ENCODE measurements at regions not wholly inside any gene's neighbourhood (a gene's known extent, or its start where the extent isn't known, plus 50 kb on each side); places are given as distances from the start of the nearest gene placed in this dataset.

DNA sequence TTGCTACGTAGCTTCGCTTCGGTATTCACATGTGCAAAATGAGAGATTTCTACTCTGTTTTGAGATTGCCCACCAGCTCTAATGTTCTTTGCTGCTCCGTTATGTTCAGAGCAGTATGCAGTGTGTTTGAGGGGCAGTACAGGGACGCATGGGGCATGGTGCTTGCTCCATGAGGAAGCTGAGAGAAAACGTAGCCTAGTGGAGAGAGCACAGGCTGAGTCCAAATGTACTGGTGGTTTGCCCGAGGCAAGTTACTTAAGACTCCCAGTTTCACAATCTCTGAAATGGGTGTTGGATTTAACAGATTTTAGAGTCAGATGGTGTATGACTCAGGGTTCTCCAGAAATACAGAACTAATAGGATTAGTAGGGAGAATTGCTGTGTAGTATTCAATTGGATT is 310.5 kb downstream of the ETNK1 start:
- no peak overlapping the region for H3K4me3 ChIP-seq (ENCODE audit: low read length)
- H2AFZ ChIP-seq (ENCODE audit: low read depth, low read length): no peak overlapping the region

DNA sequence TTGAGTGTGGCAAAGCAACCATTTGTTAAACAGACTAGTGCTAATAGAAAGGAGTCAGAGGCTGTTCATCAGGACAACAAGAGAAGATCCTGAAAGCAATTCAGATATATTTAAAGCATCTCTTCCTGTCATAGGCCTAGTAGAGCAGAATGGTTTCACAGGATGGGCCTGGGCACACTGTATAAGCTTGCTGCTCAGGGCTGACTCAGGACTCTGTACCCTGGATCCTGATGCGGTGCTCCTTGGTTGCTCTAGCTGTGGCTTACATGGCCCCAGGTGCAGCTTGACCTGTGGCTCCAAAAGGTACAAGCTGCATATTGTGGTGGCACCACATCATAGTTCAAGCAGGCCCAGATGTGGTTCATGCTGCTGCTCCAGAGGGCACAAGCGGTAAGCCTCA is 313.4 kb downstream of the ETNK1 start:
- Histone ChIP-seq H3K9me3 (ENCODE audit: low read length) (no peaks in the 10 kb centered on the region), H3K36me3 (ENCODE audit: insufficient read depth, low read length) (no peaks in the 10 kb centered on the region), H3F3A (ENCODE audit: insufficient read depth, low read length, poor library complexity, severe bottlenecking) (no peaks in the 10 kb centered on the region), H3K9me2 (ENCODE audit: insufficient read depth, low read length) (no peaks in the 10 kb centered on the region), H2AFZ (ENCODE audit: low read depth, low read length) (no peak overlapping the region), H4K20me1 (ENCODE audit: insufficient read depth) (no peaks in the 10 kb centered on the region), H3K27me3 (ENCODE audit: insufficient read depth, low read depth, low read length) (no peaks in the 10 kb centered on the region), H3K4me3 (ENCODE audit: low read length) (no peak overlapping the region), H3K27ac (ENCODE audit: low read length) (no peak overlapping the region), H3K9ac (ENCODE audit: low read length) (no peak overlapping the region), H3K4me2 (ENCODE audit: low read length) (no peak overlapping the region), H3K79me2 (replicated peaks; ENCODE audit: insufficient read depth, low read length) (no peaks in the 10 kb centered on the region)
- no peak for TF ChIP-seq POLR2AphosphoS5 (IDR thresholded peaks at IDR 0.05)
- TF ChIP-seq EP300 (conservative IDR thresholded peaks at IDR 0.05; ENCODE audit: poor library complexity, severe bottlenecking): no peak
- no peak for TF ChIP-seq RAD21 (conservative IDR thresholded peaks at IDR 0.05)
- TF ChIP-seq, protein P1, sequence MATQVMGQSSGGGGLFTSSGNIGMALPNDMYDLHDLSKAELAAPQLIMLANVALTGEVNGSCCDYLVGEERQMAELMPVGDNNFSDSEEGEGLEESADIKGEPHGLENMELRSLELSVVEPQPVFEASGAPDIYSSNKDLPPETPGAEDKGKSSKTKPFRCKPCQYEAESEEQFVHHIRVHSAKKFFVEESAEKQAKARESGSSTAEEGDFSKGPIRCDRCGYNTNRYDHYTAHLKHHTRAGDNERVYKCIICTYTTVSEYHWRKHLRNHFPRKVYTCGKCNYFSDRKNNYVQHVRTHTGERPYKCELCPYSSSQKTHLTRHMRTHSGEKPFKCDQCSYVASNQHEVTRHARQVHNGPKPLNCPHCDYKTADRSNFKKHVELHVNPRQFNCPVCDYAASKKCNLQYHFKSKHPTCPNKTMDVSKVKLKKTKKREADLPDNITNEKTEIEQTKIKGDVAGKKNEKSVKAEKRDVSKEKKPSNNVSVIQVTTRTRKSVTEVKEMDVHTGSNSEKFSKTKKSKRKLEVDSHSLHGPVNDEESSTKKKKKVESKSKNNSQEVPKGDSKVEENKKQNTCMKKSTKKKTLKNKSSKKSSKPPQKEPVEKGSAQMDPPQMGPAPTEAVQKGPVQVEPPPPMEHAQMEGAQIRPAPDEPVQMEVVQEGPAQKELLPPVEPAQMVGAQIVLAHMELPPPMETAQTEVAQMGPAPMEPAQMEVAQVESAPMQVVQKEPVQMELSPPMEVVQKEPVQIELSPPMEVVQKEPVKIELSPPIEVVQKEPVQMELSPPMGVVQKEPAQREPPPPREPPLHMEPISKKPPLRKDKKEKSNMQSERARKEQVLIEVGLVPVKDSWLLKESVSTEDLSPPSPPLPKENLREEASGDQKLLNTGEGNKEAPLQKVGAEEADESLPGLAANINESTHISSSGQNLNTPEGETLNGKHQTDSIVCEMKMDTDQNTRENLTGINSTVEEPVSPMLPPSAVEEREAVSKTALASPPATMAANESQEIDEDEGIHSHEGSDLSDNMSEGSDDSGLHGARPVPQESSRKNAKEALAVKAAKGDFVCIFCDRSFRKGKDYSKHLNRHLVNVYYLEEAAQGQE (IDR thresholded peaks at IDR 0.05; ENCODE audit: borderline replicate concordance): no peak
- TF ChIP-seq, protein P2, sequence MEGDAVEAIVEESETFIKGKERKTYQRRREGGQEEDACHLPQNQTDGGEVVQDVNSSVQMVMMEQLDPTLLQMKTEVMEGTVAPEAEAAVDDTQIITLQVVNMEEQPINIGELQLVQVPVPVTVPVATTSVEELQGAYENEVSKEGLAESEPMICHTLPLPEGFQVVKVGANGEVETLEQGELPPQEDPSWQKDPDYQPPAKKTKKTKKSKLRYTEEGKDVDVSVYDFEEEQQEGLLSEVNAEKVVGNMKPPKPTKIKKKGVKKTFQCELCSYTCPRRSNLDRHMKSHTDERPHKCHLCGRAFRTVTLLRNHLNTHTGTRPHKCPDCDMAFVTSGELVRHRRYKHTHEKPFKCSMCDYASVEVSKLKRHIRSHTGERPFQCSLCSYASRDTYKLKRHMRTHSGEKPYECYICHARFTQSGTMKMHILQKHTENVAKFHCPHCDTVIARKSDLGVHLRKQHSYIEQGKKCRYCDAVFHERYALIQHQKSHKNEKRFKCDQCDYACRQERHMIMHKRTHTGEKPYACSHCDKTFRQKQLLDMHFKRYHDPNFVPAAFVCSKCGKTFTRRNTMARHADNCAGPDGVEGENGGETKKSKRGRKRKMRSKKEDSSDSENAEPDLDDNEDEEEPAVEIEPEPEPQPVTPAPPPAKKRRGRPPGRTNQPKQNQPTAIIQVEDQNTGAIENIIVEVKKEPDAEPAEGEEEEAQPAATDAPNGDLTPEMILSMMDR (IDR thresholded peaks at IDR 0.05; ENCODE audit: poor library complexity, severe bottlenecking): no peak
- TF ChIP-seq EZH2 (IDR thresholded peaks at IDR 0.05; ENCODE audit: borderline replicate concordance, insufficient read depth, low read length, poor library complexity, severe bottlenecking): no peak
- TF ChIP-seq MXI1 (conservative IDR thresholded peaks at IDR 0.05; ENCODE audit: poor library complexity, severe bottlenecking): no peak
- TF ChIP-seq TAF1 (IDR thresholded peaks at IDR 0.05; ENCODE audit: low read depth): no peak
- TF ChIP-seq SMC3 (conservative IDR thresholded peaks at IDR 0.05; ENCODE audit: poor library complexity): no peak

More for the DNA sequence above, 310.5 kb downstream of the ETNK1 start:
- H3K9me3 ChIP-seq (ENCODE audit: low read length): no peaks in the 10 kb centered on the region
- no peaks in the 10 kb centered on the region for H3K9me2 ChIP-seq (ENCODE audit: insufficient read depth, low read length)
- no peaks in the 10 kb centered on the region for H3K36me3 ChIP-seq (ENCODE audit: insufficient read depth, low read length)
- TF ChIP-seq TAF1 (IDR thresholded peaks at IDR 0.05; ENCODE audit: low read depth) (no peak), RAD21 (conservative IDR thresholded peaks at IDR 0.05) (no peak), SMC3 (conservative IDR thresholded peaks at IDR 0.05; ENCODE audit: poor library complexity) (no peak), MXI1 (conservative IDR thresholded peaks at IDR 0.05; ENCODE audit: poor library complexity, severe bottlenecking) (no peak), EP300 (conservative IDR thresholded peaks at IDR 0.05; ENCODE audit: poor library complexity, severe bottlenecking) (no peak), POLR2AphosphoS5 (IDR thresholded peaks at IDR 0.05) (no peak), EZH2 (IDR thresholded peaks at IDR 0.05; ENCODE audit: borderline replicate concordance, insufficient read depth, low read length, poor library complexity, severe bottlenecking) (no peak)
- TF ChIP-seq, protein P1 (IDR thresholded peaks at IDR 0.05; ENCODE audit: borderline replicate concordance): no peak
- TF ChIP-seq, protein P2 (IDR thresholded peaks at IDR 0.05; ENCODE audit: poor library complexity, severe bottlenecking): no peak
- no peaks in the 10 kb centered on the region for H3K27me3 ChIP-seq (ENCODE audit: insufficient read depth, low read depth, low read length)
- no peaks in the 10 kb centered on the region for H3K79me2 ChIP-seq (replicated peaks; ENCODE audit: insufficient read depth, low read length)
- H3K27ac ChIP-seq (ENCODE audit: low read length): no peak overlapping the region
- H3K4me2 ChIP-seq (ENCODE audit: low read length): no peak overlapping the region
- no peaks in the 10 kb centered on the region for H3F3A ChIP-seq (ENCODE audit: insufficient read depth, low read length, poor library complexity, severe bottlenecking)
- no peak overlapping the region for H3K9ac ChIP-seq (ENCODE audit: low read length)
- H4K20me1 ChIP-seq (ENCODE audit: insufficient read depth): no peaks in the 10 kb centered on the region

All from neural cell (in vitro differentiated cells).